ENCODE measurements at regions not wholly inside any gene's neighbourhood (a gene's known extent, or its start where the extent isn't known, plus 50 kb on each side); places are given as distances from the start of the nearest gene placed in this dataset.
A peak's percentile ranks its signal among the peaks of the same experiment; 100 is the strongest.

- H3K27me3 ChIP-seq = no peaks in the 10 kb centered on the region
- intact Hi-C loops (cut with DNase I) = no loop called here
- no peaks in the 10 kb centered on the region for H3K9me3 ChIP-seq
- peak overlapping the region in 1 of 4 donors; percentile 33 for H3K27ac ChIP-seq
- peaks cover 0 to 41% (median 25%) of the 10 kb centered on the region in 4 donors for H3K4me1 ChIP-seq
- no peak overlapping the region for H3K4me3 ChIP-seq
- DNase-seq = no peak
- no peaks in the 10 kb centered on the region for H3K36me3 ChIP-seq
- no peak for TF ChIP-seq POLR2AphosphoS5 (IDR thresholded peaks at IDR 0.05)
- TF ChIP-seq EP300 (IDR thresholded peaks at IDR 0.05) = no peak
- TF ChIP-seq CTCF (IDR thresholded peaks at IDR 0.05) = no peak
- TF ChIP-seq POLR2A (IDR thresholded peaks at IDR 0.05) = no peak
- 82 to 91% methylated on average over 5 of the region's 5 CpGs for WGBS, 2 donors
These were observed 69.6 kb upstream of the HDAC9 start for GRCh38 chr7:18425838-18426445.

- peak overlapping the region in 1 of 4 donors; percentile 33 for H3K27ac ChIP-seq
- no peak overlapping the region for H3K4me3 ChIP-seq
- WGBS, 2 donors = 48 to 66% methylated on average over 1 of the region's 1 CpG
- no peaks in the 10 kb centered on the region for H3K9me3 ChIP-seq
- DNase-seq = no peak
- intact Hi-C loops (cut with DNase I) = no loop called here
- H3K36me3 ChIP-seq = no peaks in the 10 kb centered on the region
- no peaks in the 10 kb centered on the region for H3K27me3 ChIP-seq
- peaks cover 0 to 33% (median 18%) of the 10 kb centered on the region in 4 donors for H3K4me1 ChIP-seq
- TF ChIP-seq EP300 (IDR thresholded peaks at IDR 0.05) (no peak), POLR2AphosphoS5 (IDR thresholded peaks at IDR 0.05) (no peak), POLR2A (IDR thresholded peaks at IDR 0.05) (no peak), CTCF (IDR thresholded peaks at IDR 0.05) (no peak)
These were observed 68.9 kb upstream of the HDAC9 start for GRCh38 chr7:18426564-18427226.

GRCh38 chr7:18429547-18429946, 66.0 kb upstream of the HDAC9 start:
- peaks cover 0 to 22% (median 13%) of the 10 kb centered on the region in 4 donors for H3K4me1 ChIP-seq
- no peaks in the 10 kb centered on the region for H3K9me3 ChIP-seq
- WGBS, 2 donors = 90 to 95% methylated on average over 3 of the region's 3 CpGs
- no peak for DNase-seq
- H3K36me3 ChIP-seq = no peaks in the 10 kb centered on the region
- H3K4me3 ChIP-seq = no peak overlapping the region
- H3K27ac ChIP-seq = no peak overlapping the region
- TF ChIP-seq CTCF (IDR thresholded peaks at IDR 0.05) (no peak), POLR2A (IDR thresholded peaks at IDR 0.05) (no peak), EP300 (IDR thresholded peaks at IDR 0.05) (no peak), POLR2AphosphoS5 (IDR thresholded peaks at IDR 0.05) (no peak)
- no peaks in the 10 kb centered on the region for H3K27me3 ChIP-seq
- intact Hi-C loops (cut with DNase I) = no loop called here

- H3K4me3 ChIP-seq = no peak overlapping the region
- intact Hi-C loops (cut with DNase I) = no loop called here
- no peaks in the 10 kb centered on the region for H3K36me3 ChIP-seq
- no peak for DNase-seq
- no peaks in the 10 kb centered on the region for H3K9me3 ChIP-seq
- WGBS, 2 donors = 94 to 97% methylated on average over 2 of the region's 2 CpGs
- no peak overlapping the region for H3K27ac ChIP-seq
- TF ChIP-seq POLR2AphosphoS5 (IDR thresholded peaks at IDR 0.05) (no peak), CTCF (IDR thresholded peaks at IDR 0.05) (no peak), POLR2A (IDR thresholded peaks at IDR 0.05) (no peak), EP300 (IDR thresholded peaks at IDR 0.05) (no peak)
- no peaks in the 10 kb centered on the region for H3K27me3 ChIP-seq
- H3K4me1 ChIP-seq = peaks cover 0 to 15% (median 10%) of the 10 kb centered on the region in 4 donors
These were observed 64.7 kb upstream of the HDAC9 start for GRCh38 chr7:18430810-18431209.
